GM21526 (cell line): ENCODE measurements at regions not wholly inside any gene's neighbourhood (a gene's known extent, or its start where the extent isn't known, plus 50 kb on each side); places are given as distances from the start of the nearest gene placed in this dataset.

Source experiments
- ATAC-seq: cut with Tn5 transposase; IDR thresholded peaks from one replicate; pipeline ENCODE4 v1.9.1; 2021; ENCODE audit warnings: moderate library complexity; ENCODE audit not compliant: unreplicated experiment, low FRiP score

GRCh38 chr10:64060389-64060788 lies 539.2 kb downstream of the REEP3 start:
- ATAC-seq, result no peak

GRCh38 chr10:64062793-64063192 lies 541.6 kb downstream of the REEP3 start:
- ATAC-seq, result no peak

GRCh38 chr10:64067009-64067606 lies 545.9 kb downstream of the REEP3 start:
- no peak for ATAC-seq

DNA sequence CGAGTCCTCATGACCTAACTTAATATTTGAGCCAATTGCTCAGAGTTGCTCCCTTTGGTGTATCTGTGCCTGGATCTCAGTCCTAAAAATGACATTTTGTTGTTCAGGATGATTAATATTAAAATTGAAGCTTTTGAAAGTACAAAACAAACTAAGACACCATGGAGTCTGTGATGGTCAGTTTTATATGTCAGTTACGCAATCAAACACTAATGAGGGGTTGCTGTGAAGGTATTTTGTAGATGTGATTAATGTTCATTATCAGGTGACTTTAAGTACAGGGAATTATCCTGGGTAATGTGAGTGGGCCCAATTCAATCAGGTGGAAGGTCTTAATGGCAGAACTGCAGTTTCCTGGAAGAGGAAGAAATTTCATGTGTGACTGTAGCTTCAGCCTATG lies 546.7 kb downstream of the REEP3 start:
- no peak for ATAC-seq

DNA sequence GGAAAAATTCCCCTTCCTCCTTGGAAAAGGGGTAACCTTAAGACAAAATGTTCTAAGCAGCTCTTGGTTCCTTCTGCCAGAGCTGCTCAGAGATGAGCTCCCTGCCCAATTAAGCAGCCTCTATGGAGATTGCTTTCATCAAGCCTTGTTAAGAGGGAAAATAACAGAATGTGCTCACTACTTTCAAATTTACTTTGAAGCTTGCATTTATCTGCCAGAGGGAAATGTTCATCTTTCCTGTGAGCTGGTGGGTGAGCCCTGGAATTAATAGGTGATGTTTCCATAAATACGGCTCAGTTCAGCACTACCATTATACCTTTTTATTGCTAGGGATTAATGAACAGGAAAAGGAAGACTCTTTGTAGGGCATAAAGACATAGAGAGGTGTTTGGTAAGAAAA lies 549.0 kb downstream of the REEP3 start:
- no peak for ATAC-seq

DNA sequence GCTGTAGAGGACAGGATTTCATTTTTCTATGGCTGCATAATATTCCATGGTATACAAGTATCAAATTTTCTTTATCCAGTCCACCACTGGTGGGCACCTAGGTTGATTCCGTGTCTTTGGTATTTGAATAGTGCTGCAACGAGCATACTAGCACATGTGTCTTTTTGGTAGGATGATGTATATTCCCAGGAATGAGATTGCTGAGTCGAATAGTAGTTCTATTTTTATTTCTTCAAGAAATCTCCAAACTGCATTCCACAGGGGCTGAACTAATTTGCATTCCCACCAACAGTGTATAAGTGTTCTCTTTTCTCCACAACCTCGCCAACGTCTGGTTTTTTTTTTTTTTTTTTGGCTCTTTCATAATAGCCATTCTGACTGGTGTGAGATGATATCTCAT lies 550.0 kb downstream of the REEP3 start:
- no peak for ATAC-seq

DNA sequence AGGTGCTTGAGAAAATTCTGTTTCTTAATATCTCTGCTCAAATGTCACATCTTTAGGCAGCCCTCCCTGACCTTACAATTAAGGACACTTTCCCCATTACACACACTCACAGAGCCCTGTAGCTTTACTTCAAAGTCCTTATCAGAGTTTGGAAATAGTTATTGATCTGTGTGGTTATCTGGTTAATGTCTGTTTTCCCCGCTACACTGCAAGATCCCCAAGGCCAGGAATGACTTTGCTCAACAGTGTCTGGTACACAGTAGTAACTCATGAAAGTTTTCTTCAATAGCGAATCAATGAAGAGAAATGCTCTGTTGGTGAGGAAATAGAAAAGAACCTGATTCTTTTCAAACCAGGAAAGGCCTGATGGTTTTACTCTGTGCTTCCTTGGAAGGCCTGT lies 554.4 kb downstream of the REEP3 start:
- ATAC-seq, result no peak

- ATAC-seq, result no peak
Observed at GRCh38 chr10:64076322-64076940, 555.2 kb downstream of the REEP3 start.

GRCh38 chr10:64079341-64079740 lies 558.1 kb downstream of the REEP3 start:
- no peak for ATAC-seq

GRCh38 chr10:64080071-64080470 lies 558.9 kb downstream of the REEP3 start:
- no peak for ATAC-seq

GRCh38 chr10:64081947-64082482 lies 560.8 kb downstream of the REEP3 start:
- no peak for ATAC-seq

GRCh38 chr10:64086083-64086767 lies 565.0 kb downstream of the REEP3 start:
- no peak for ATAC-seq

DNA sequence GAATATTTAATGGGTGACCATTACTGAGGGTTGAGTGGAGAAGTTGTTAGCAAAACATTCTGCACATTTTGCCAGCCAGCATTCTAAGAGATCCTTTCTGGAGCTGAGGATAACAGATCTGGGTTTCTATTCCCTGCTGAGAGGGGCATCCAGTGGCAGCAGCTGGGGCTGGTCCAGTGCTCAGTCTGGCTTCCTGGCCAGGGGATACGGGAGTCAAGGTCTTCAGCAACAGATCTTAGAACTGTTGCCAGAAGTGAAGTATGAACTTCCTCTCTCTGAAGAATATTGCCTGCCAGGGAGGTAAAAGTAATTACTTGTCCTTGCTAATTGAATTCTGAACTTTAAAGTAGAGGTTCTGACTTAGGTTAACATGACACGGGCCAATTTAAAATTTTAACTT lies 568.4 kb downstream of the REEP3 start:
- ATAC-seq, result no peak

GRCh38 chr10:64090865-64091264 lies 569.7 kb downstream of the REEP3 start:
- no peak for ATAC-seq

DNA sequence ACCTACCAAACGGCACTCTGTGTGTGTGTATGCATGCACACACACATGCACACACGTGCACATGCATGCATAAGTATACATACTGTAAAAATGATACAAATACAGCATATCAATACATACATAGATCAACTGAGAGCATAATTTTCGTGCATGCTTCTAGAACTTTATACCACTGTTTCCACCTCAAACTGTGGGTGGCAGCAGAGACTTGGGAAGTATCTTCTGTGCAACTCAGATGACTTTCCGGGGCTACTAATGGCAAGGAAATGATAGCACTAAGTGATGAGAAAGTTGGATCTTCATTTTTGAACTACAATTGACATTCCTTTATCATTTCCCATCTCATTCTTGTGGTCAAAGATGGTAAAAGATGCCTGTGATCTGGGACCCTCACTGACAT lies 570.7 kb downstream of the REEP3 start:
- ATAC-seq, result no peak

DNA sequence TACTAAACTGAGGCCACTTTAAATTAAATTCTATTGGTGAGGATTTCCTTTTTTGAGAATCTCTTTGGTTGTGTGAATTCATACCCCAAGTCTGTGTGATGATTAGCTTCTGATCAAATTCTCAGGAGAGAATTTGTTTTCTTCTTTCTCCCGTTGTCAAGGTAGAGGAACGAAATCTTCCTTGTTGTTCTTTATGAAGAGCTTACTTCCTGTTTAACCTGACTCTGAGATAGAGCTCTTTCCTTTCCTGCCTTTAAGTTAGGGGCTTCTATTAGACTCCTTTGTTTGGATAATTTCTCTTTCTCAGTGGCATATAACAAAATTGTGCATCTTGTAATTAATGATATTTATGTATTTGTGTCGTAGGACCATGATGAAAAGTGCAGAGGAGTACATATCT lies 572.1 kb downstream of the REEP3 start:
- ATAC-seq, result no peak

DNA sequence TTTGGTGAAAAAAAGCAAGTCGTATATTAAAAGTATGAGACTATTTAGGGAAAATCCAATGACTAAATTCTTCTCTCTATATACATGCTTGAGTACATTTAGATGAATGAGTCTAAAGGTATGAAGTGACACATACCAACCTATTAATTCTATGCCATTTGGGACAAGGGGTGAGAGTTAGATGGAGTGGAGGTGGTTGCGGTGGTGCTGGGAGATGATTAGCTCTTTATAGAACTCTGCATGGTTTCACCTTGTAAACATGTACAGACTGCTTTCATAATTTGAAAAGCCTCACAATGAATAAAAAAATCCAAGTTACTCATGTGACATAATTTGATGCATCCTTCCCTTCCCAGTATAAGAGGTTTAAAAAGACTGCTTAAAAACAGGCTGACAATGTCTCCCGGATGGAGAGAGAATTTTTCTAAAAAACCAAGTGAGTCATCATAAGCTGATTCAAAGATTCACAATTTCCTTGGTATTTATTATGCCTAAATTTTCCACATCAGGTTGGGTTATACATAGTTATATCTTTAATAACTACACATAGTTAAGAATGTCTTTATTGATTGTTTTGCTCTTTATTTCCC lies 572.8 kb downstream of the REEP3 start:
- no peak for ATAC-seq

- ATAC-seq, result no peak
Observed at GRCh38 chr10:64096941-64097340, 575.7 kb downstream of the REEP3 start.

GRCh38 chr10:64097391-64098122 lies 576.4 kb downstream of the REEP3 start:
- ATAC-seq, result no peak

- ATAC-seq, result no peak
Observed at GRCh38 chr10:64098994-64099393, 577.8 kb downstream of the REEP3 start.
